DOHH2 (cell line): ENCODE measurements at regions not wholly inside any gene's neighbourhood (a gene's known extent, or its start where the extent isn't known, plus 50 kb on each side); places are given as distances from the start of the nearest gene placed in this dataset.

Experiments used
- H3F3A ChIP-seq: fragments of 200-600 bp; sonication (generic), shearing (Covaris generic); 2 replicates; pipeline ENCODE4 v1.6.0; 2016; ENCODE audit warnings: antibody characterized with exemption, mild to moderate bottlenecking; ENCODE audit not compliant: control insufficient read depth, insufficient read depth
- H3K27ac ChIP-seq: fragments of 200-600 bp; sonication (generic); 2 replicates; pipeline ENCODE4 v1.5.1; 2014; ENCODE audit warnings: low read depth, mild to moderate bottlenecking, low read length, moderate library complexity
- H3K27me3 ChIP-seq: fragments of 200-600 bp; sonication (generic); 2 replicates; pipeline ENCODE4 v1.6.1; 2014; ENCODE audit warnings: mild to moderate bottlenecking, low read length, mixed read lengths; ENCODE audit not compliant: control insufficient read depth
- H3K36me3 ChIP-seq: fragments of 200-600 bp; sonication (generic); 2 replicates; pipeline ENCODE4 v1.6.1; 2014; ENCODE audit warnings: mild to moderate bottlenecking, low read length, moderate library complexity, mixed read lengths; ENCODE audit not compliant: control insufficient read depth
- H3K4me1 ChIP-seq: fragments of 200-600 bp; sonication (generic); 2 replicates; pipeline ENCODE4 v1.6.1; 2014; ENCODE audit warnings: mild to moderate bottlenecking, low read length, mixed read lengths; ENCODE audit not compliant: control insufficient read depth
- H3K4me2 ChIP-seq: fragments of 200-600 bp; sonication (generic); 2 replicates; pipeline ENCODE4 v1.6.0; 2014; ENCODE audit warnings: mild to moderate bottlenecking, low read length, moderate library complexity
- H3K4me3 ChIP-seq: fragments of 200-600 bp; sonication (generic); 2 replicates; pipeline ENCODE4 v1.5.1; 2014; ENCODE audit warnings: mild to moderate bottlenecking, low read length, mixed read lengths
- H3K79me2 ChIP-seq: fragments of 200-600 bp; sonication (generic); 2 replicates; pipeline ENCODE4 v1.6.1; 2014; ENCODE audit warnings: mild to moderate bottlenecking, low read length, mixed read lengths; ENCODE audit not compliant: control insufficient read depth
- H3K9me2 ChIP-seq: fragments of 200-600 bp; sonication (generic); replicated peaks from 2 replicates; pipeline ENCODE4 v1.6.1; 2014; ENCODE audit warnings: mild to moderate bottlenecking, low read length, mixed read lengths; ENCODE audit not compliant: control insufficient read depth
- H3K9me3 ChIP-seq: fragments of 200-600 bp; sonication (generic); 2 replicates; pipeline ENCODE4 v1.6.1; 2014; ENCODE audit warnings: antibody characterized with exemption, low read length, mixed read lengths; ENCODE audit not compliant: control insufficient read depth, insufficient read depth
- H4K20me1 ChIP-seq: fragments of 200-600 bp; sonication (generic); 2 replicates; pipeline ENCODE4 v1.6.0; 2014; ENCODE audit warnings: low read depth, mild to moderate bottlenecking, antibody characterized with exemption, low read length, moderate library complexity; ENCODE audit not compliant: control insufficient read depth, insufficient read depth
- EZH2phosphoT487 ChIP-seq: fragments of 200-600 bp; sonication (generic); IDR thresholded peaks from 2 replicates; pipeline ENCODE4 v1.6.1; 2017; ENCODE audit warnings: borderline replicate concordance, mild to moderate bottlenecking, antibody characterized with exemption, low read length, moderate library complexity, mixed read lengths
- TF ChIP-seq, protein P1 (sequence below): fragments of 200-600 bp; sonication (generic); IDR thresholded peaks from one replicate; pipeline ENCODE4 v1.5.1; 2014; ENCODE audit warnings: antibody characterized with exemption, mild to moderate bottlenecking, low read depth, low read length; ENCODE audit not compliant: poor library complexity, severe bottlenecking

DNA sequence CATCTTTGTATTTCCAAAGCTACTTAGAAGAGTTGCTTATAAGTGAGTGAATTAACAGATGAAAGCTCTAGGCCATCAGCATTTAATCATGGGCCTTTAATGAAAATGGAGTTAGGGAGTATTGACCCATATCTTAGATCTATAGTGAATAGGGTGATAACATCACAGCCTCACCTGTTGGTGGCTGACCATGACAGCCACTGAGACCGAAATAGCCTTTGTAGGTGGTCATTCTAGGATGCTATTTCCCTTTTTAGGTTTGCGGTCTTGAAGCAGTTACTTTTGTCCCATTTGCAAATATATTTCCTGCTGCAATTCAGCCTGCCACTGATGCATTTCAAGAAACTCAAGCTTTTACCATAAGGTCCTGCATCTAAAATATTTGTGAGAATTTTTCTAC, 410.1 kb upstream of the LYPLAL1 start:
- no peaks in the 10 kb centered on the region for H3K4me1 ChIP-seq
- H3K27me3 ChIP-seq, result no peaks in the 10 kb centered on the region
- H4K20me1 ChIP-seq, result no peaks in the 10 kb centered on the region
- no peak overlapping the region for H3K27ac ChIP-seq
- no peaks in the 10 kb centered on the region for H3K9me3 ChIP-seq
- no peaks in the 10 kb centered on the region for H3F3A ChIP-seq
- H3K4me3 ChIP-seq, result no peak overlapping the region
- no peaks in the 10 kb centered on the region for H3K79me2 ChIP-seq
- no peak overlapping the region for H3K4me2 ChIP-seq
- H3K36me3 ChIP-seq, result no peaks in the 10 kb centered on the region
- no peaks in the 10 kb centered on the region for H3K9me2 ChIP-seq
- no peak for TF ChIP-seq EZH2phosphoT487
- TF ChIP-seq, protein P1, sequence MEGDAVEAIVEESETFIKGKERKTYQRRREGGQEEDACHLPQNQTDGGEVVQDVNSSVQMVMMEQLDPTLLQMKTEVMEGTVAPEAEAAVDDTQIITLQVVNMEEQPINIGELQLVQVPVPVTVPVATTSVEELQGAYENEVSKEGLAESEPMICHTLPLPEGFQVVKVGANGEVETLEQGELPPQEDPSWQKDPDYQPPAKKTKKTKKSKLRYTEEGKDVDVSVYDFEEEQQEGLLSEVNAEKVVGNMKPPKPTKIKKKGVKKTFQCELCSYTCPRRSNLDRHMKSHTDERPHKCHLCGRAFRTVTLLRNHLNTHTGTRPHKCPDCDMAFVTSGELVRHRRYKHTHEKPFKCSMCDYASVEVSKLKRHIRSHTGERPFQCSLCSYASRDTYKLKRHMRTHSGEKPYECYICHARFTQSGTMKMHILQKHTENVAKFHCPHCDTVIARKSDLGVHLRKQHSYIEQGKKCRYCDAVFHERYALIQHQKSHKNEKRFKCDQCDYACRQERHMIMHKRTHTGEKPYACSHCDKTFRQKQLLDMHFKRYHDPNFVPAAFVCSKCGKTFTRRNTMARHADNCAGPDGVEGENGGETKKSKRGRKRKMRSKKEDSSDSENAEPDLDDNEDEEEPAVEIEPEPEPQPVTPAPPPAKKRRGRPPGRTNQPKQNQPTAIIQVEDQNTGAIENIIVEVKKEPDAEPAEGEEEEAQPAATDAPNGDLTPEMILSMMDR, result no peak

DNA sequence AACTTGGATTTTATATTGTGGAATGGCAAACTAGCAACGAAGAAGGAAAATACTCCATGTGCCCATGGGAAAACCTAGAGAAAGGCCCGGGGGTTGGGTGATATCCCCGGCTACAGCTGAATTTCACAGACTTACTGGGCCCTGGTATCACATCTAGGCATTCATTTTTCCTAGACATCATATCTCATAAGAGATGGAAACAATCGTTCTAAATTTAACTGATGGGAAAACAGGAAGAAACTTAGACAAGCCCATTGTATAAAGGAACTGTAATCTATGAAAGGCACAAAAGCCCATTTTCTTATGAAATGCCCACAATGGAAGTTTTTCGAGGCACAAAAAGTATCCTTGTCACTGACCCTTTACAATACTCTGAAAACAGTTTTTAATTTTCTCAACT, 407.9 kb upstream of the LYPLAL1 start:
- no peak overlapping the region for H3K27ac ChIP-seq
- no peak for TF ChIP-seq EZH2phosphoT487
- TF ChIP-seq, protein P1, result no peak

DNA sequence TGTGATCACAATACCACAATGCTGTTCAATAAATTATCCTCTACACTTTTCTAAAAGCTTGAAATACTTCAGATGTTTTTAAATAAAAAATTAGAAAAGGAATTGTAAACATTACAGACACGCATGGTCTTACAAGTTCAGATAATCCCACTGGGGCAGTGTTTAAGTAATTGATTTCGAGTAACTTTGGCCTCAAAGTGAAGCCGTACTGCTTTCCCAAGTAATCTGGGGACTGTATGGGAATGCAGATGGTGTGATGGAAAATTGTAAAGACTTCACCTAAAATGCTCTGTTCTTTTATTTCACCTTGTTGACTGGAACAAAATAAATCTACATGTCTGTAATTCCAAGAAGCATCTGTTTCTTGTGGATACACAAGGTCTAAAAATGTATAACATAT, 401.7 kb upstream of the LYPLAL1 start:
- H3K4me2 ChIP-seq, result no peak overlapping the region
- no peaks in the 10 kb centered on the region for H3K36me3 ChIP-seq
- TF ChIP-seq, protein P1, result no peak
- no peak for TF ChIP-seq EZH2phosphoT487
- no peaks in the 10 kb centered on the region for H4K20me1 ChIP-seq
- no peaks in the 10 kb centered on the region for H3K79me2 ChIP-seq
- H3K27me3 ChIP-seq, result peaks cover 4% of the 10 kb centered on the region; the same call in 1 of the 2 replicates
- no peaks in the 10 kb centered on the region for H3K9me2 ChIP-seq
- no peaks in the 10 kb centered on the region for H3K9me3 ChIP-seq
- no peak overlapping the region for H3K27ac ChIP-seq
- H3K4me3 ChIP-seq, result no peak overlapping the region
- H3F3A ChIP-seq, result no peaks in the 10 kb centered on the region
- H3K4me1 ChIP-seq, result no peaks in the 10 kb centered on the region

More for the DNA sequence above, 407.9 kb upstream of the LYPLAL1 start:
- Histone ChIP-seq H3K36me3 (no peaks in the 10 kb centered on the region), H3K9me3 (no peaks in the 10 kb centered on the region), H3F3A (no peaks in the 10 kb centered on the region), H3K27me3 (no peaks in the 10 kb centered on the region), H3K4me1 (no peaks in the 10 kb centered on the region), H3K9me2 (no peaks in the 10 kb centered on the region), H3K79me2 (no peaks in the 10 kb centered on the region), H4K20me1 (no peaks in the 10 kb centered on the region), H3K4me3 (no peak overlapping the region), H3K4me2 (no peak overlapping the region)
